Suprapubic skin (tissue), 4 donors: ENCODE measurements at regions not wholly inside any gene's neighbourhood (a gene's known extent, or its start where the extent isn't known, plus 50 kb on each side); places are given as distances from the start of the nearest gene placed in this dataset.
A peak's percentile ranks its signal among the peaks of the same experiment; 100 is the strongest.

Experiments
- DNase-seq, 2 donors: peaks; one replicate each; pipeline ENCODE4 v3.0.0-alpha.2; 2019; ENCODE audit warnings: low spot score in 2 of 2
- H3K27ac ChIP-seq: fragments of 200-600 bp; sonication (generic); one replicate; pipeline ENCODE4 v1.5.1; 2019
- H3K27me3 ChIP-seq: fragments of 200-600 bp; sonication (generic); one replicate; pipeline ENCODE4 v1.5.1; 2019
- H3K36me3 ChIP-seq: fragments of 200-600 bp; sonication (generic); one replicate; pipeline ENCODE4 v1.5.1; 2019
- H3K4me1 ChIP-seq: fragments of 200-600 bp; sonication (generic); one replicate; pipeline ENCODE4 v1.5.1; 2019
- H3K4me3 ChIP-seq: fragments of 200-600 bp; sonication (generic); one replicate; pipeline ENCODE4 v1.5.1; 2019; ENCODE audit warnings: mild to moderate bottlenecking
- H3K9me3 ChIP-seq: fragments of 200-600 bp; sonication (generic); one replicate; pipeline ENCODE4 v1.5.1; 2019
- CTCF ChIP-seq, 2 donors: fragments of 200-600 bp in 1 of 2; fragments of 450-650 bp in 1 of 2; sonication (generic) in 1 of 2; IDR thresholded peaks; one replicate each; pipeline ENCODE4 v1.5.1; 2016 to 2019; ENCODE audit warnings: antibody characterized with exemption in 2 of 2, mild to moderate bottlenecking in 1 of 2, moderate library complexity in 1 of 2
- EP300 ChIP-seq: sonication (generic); formaldehyde crosslinking; IDR thresholded peaks from one replicate; pipeline ENCODE4 v1.6.1; 2017; ENCODE audit warnings: antibody characterized with exemption
- POLR2A ChIP-seq, 2 donors: fragments of 450-650 bp; IDR thresholded peaks; one replicate each; pipeline ENCODE4 v1.6.1; 2017; ENCODE audit warnings: antibody characterized with exemption in 2 of 2, mild to moderate bottlenecking in 2 of 2, moderate library complexity in 2 of 2
- POLR2AphosphoS5 ChIP-seq, 3 donors: sonication (generic); formaldehyde crosslinking; IDR thresholded peaks; one replicate each; pipeline ENCODE4 v1.6.1; 2017; ENCODE audit warnings: antibody characterized with exemption in 3 of 3
- WGBS: methylation state at CpG from one replicate; pipeline ENCODE4 v1.1.5; 2018; 5-methylcytosine and 5-hydroxymethylcytosine counted together

DNA sequence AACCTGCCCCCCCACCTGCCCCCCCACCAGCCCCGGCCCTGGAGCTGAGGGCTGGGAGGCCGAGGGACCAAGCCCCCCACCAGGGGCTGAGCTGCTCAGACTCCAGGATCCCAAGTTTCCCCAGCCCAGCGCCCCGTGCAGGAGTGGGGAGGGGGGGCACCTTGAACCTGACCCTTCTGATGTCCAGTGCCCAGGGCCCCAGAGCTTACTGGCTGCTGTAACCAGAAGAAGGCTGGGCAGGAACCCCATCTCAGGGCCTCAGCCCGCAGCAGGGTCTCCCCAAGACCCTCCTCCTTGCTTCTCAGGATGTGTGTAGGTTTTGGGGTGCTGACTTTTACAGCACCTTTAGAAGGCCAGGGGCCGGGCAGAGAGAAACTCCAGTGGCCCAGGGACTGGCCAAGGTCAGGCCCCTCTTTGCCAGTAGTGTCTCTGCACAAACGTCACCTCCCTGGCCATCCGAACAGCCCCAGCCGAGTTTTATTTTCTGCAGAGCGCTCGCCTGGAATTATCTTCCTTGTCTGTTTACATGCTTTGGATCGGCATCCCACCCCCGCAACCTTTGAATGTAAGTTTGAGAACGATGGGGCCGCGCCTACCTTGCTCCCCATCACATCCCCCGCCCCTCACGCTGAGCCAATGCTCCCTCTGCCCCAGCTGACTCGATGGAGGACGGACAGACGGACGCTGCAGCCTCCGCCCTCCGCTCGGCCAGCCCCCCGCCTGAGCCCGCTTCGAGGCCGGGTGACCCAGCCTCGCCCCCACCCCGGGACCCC lies 70.1 kb upstream of the CASZ1 start:
- no peak for TF ChIP-seq EP300
- TF ChIP-seq POLR2AphosphoS5 (IDR thresholded peaks at IDR 0.05): no peak
- no peak for TF ChIP-seq CTCF (IDR thresholded peaks at IDR 0.05)
- no peak for TF ChIP-seq POLR2A (IDR thresholded peaks at IDR 0.05)
- DNase-seq: no peak
- peaks cover 18% of the 10 kb centered on the region for H3K4me1 ChIP-seq
- H3K27ac ChIP-seq: no peak overlapping the region
- peak overlapping the region; percentile 54 for H3K4me3 ChIP-seq
- no peaks in the 10 kb centered on the region for H3K9me3 ChIP-seq
- H3K27me3 ChIP-seq: peaks cover 62% of the 10 kb centered on the region
- H3K36me3 ChIP-seq: no peaks in the 10 kb centered on the region
- 3% methylated on average over 14 of the region's 31 CpGs for WGBS

- WGBS: 1% methylated on average over 26 of the region's 54 CpGs
- peaks cover 69% of the 10 kb centered on the region for H3K27me3 ChIP-seq
- no peak for DNase-seq
- peak overlapping the region; percentile 54 for H3K4me3 ChIP-seq
- no peak for TF ChIP-seq POLR2AphosphoS5 (IDR thresholded peaks at IDR 0.05)
- peak; percentile 66 to 88 for TF ChIP-seq CTCF (IDR thresholded peaks at IDR 0.05)
- TF ChIP-seq POLR2A (IDR thresholded peaks at IDR 0.05): no peak
- no peak overlapping the region for H3K27ac ChIP-seq
- H3K9me3 ChIP-seq: no peaks in the 10 kb centered on the region
- H3K36me3 ChIP-seq: no peaks in the 10 kb centered on the region
- H3K4me1 ChIP-seq: peaks cover 18% of the 10 kb centered on the region
These were observed 70.8 kb upstream of the CASZ1 start for GRCh38 chr1:10867138-10867721.

DNA sequence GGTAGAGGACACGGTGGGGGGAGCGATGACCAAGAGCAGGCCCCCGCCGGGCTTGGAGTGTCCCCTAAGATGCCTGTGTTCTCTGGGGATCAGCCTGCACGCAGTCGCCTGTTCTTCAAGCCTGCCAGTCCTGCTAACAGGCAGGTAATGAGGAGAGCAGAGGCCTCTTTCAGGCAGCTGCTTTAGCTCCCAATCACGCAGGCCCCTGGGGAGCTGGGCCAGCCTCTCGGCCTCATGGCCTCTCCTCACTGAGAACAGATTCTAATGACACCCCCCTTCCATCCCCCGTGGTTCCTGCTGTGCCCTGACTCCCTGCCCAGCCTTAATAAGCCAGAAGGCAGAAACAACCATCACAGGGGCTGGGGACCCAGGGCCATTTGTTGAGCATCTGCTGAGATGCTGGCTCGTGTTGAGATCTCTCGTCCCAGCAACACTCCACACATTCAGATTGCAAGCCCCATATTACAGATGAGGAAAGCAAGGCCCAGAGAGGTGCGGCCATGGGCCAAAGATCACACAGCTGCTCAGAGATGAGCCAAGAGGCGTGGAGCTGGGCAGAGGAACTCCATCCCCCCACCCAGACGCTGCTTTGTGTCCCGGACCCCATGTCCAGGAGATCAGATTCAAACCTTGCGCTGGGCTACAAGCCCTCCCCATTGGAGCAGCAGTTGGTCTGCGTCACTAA lies 71.6 kb upstream of the CASZ1 start:
- Histone ChIP-seq H3K27me3 (peaks cover 64% of the 10 kb centered on the region), H3K36me3 (no peaks in the 10 kb centered on the region), H3K4me3 (no peak overlapping the region), H3K27ac (no peak overlapping the region), H3K4me1 (peaks cover 18% of the 10 kb centered on the region), H3K9me3 (no peaks in the 10 kb centered on the region)
- TF ChIP-seq POLR2AphosphoS5 (IDR thresholded peaks at IDR 0.05): no peak
- TF ChIP-seq EP300: no peak
- no peak for TF ChIP-seq POLR2A (IDR thresholded peaks at IDR 0.05)
- TF ChIP-seq CTCF (IDR thresholded peaks at IDR 0.05): no peak
- 62% methylated on average over 9 of the region's 17 CpGs for WGBS
- DNase-seq: no peak

DNA sequence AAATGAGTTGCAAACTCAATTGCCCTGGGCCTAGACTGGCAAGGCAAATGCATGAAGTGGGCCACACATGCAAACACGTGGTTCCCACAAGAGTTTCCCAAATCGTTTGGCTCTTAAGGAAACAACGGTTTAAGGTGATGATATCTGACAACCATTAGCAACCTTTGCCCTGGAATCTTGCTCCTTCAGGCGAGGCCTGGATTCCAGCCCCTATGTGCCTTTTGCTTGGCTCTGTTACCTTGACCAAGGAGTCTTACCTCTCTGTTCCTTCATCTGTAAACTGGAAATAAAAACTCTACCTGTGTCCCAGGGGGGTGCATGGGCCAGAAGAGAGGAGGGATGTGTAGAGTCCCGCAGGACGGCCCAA lies 72.1 kb upstream of the CASZ1 start:
- H3K36me3 ChIP-seq: no peaks in the 10 kb centered on the region
- no peak for DNase-seq
- 73% methylated on average over 6 of the region's 6 CpGs for WGBS
- TF ChIP-seq POLR2A (IDR thresholded peaks at IDR 0.05) (no peak), EP300 (no peak), POLR2AphosphoS5 (IDR thresholded peaks at IDR 0.05) (no peak), CTCF (IDR thresholded peaks at IDR 0.05) (no peak)
- peaks cover 18% of the 10 kb centered on the region for H3K4me1 ChIP-seq
- H3K9me3 ChIP-seq: no peaks in the 10 kb centered on the region
- H3K27me3 ChIP-seq: peaks cover 60% of the 10 kb centered on the region
- H3K4me3 ChIP-seq: no peak overlapping the region
- no peak overlapping the region for H3K27ac ChIP-seq

GRCh38 chr1:10869933-10870332 lies 73.5 kb upstream of the CASZ1 start:
- no peak overlapping the region for H3K27ac ChIP-seq
- H3K36me3 ChIP-seq: no peaks in the 10 kb centered on the region
- no peak for DNase-seq
- 17% methylated on average over 1 of the region's 1 CpG for WGBS
- H3K4me1 ChIP-seq: peaks cover 18% of the 10 kb centered on the region
- H3K4me3 ChIP-seq: no peak overlapping the region
- no peaks in the 10 kb centered on the region for H3K9me3 ChIP-seq
- peaks cover 51% of the 10 kb centered on the region for H3K27me3 ChIP-seq
- TF ChIP-seq POLR2A (IDR thresholded peaks at IDR 0.05) (no peak), EP300 (no peak)
